GM12801 (cell line): ENCODE measurements at regions not wholly inside any gene's neighbourhood (a gene's known extent, or its start where the extent isn't known, plus 50 kb on each side); places are given as distances from the start of the nearest gene placed in this dataset.

Experiments
- CTCF ChIP-seq: IDR thresholded peaks from one replicate; pipeline ENCODE4 v1.5.1; 2011; ENCODE audit warnings: control low read depth; ENCODE audit not compliant: insufficient read length; ENCODE audit errors: extremely low read depth

GRCh38 chr3:159458010-159458409 is 530.6 kb upstream of the IL12A start:
- TF ChIP-seq CTCF = no peak

GRCh38 chr3:159458982-159459381 is 529.7 kb upstream of the IL12A start:
- no peak for TF ChIP-seq CTCF

- TF ChIP-seq CTCF = no peak
Measured at GRCh38 chr3:159472611-159473010, 516.0 kb upstream of the IL12A start.

- TF ChIP-seq CTCF = no peak
Measured at GRCh38 chr3:159473206-159473605, 515.4 kb upstream of the IL12A start.

- no peak for TF ChIP-seq CTCF
Measured at GRCh38 chr3:159480046-159480445, 508.6 kb upstream of the IL12A start.

GRCh38 chr3:159482241-159482993 is 506.2 kb upstream of the IL12A start:
- TF ChIP-seq CTCF = no peak

GRCh38 chr3:159482994-159483367 is 505.7 kb upstream of the IL12A start:
- TF ChIP-seq CTCF = no peak
